ENCODE measurements at regions not wholly inside any gene's neighbourhood (a gene's known extent, or its start where the extent isn't known, plus 50 kb on each side); places are given as distances from the start of the nearest gene placed in this dataset.

GRCh38 chr5:125992050-125992449, 431.2 kb upstream of the GRAMD2B start:
- TF ChIP-seq CTCF (IDR thresholded peaks at IDR 0.05): no peak
- no peak for TF ChIP-seq EZH2 (IDR thresholded peaks at IDR 0.05)
- no peak for TF ChIP-seq EZH2phosphoT487 (IDR thresholded peaks at IDR 0.05)
